GM12878 (cell line): ENCODE measurements at regions not wholly inside any gene's neighbourhood (a gene's known extent, or its start where the extent isn't known, plus 50 kb on each side); places are given as distances from the start of the nearest gene placed in this dataset.
A peak's percentile ranks its signal among the peaks of the same experiment; 100 is the strongest.

ENCODE experiments used
- ATAC-seq: fragments of 200-7000 bp; cut with Tn5 transposase; 3 replicates; pipeline ENCODE4 v1.9.1; 2020; ENCODE audit warnings: mild to moderate bottlenecking, moderate library complexity
- BruUV-seq: library from RNA; stranded (reverse); fragments of 400-500 nt; replicated peaks from 2 replicates; lab custom pipeline; 2021; lab: Mats Ljungman, UMichigan
- CTCF ChIA-PET: fragments of 300-600 bp; sonication (Branson Sonifier 250); formaldehyde crosslinking; extraction: SDS; loops from one replicate; lab custom pipeline; 2021; ENCODE audit warnings: inconsistent platforms; lab: Yijun Ruan, JAX
- POLR2A ChIA-PET: fragments of 350-600 bp; formaldehyde crosslinking; extraction: SDS; loops from one replicate; lab custom pipeline; 2021; ENCODE audit warnings: inconsistent platforms; lab: Charles Lee
- RAD21 ChIA-PET: fragments of 300-600 bp; sonication (Branson Sonifier 250); formaldehyde crosslinking; loops from one replicate; lab custom pipeline; 2023; ENCODE audit warnings: antibody characterized with exemption; ENCODE audit not compliant: unreplicated experiment; lab: Charles Lee
- SMC1A ChIA-PET: fragments of 300-600 bp; sonication (Branson Sonifier 250); formaldehyde crosslinking; loops from one replicate; lab custom pipeline; 2023; ENCODE audit not compliant: unreplicated experiment, uncharacterized antibody; lab: Charles Lee
- DNase-seq: peaks from one replicate; pipeline ENCODE4 v3.0.0-alpha.2; 2011; ENCODE audit warnings: low read depth, low spot score
- FAIRE-seq: peaks from 3 replicates; lab custom pipeline; 2011; peaks lifted over from hg19 to GRCh38; lab: Jason Lieb, UNC
- H2AFZ ChIP-seq: 2 replicates; pipeline ENCODE4 v1.6.0; 2011; ENCODE audit warnings: low read depth, low read length, control low read depth; ENCODE audit not compliant: control insufficient read depth
- H3K27ac ChIP-seq: 2 replicates; pipeline ENCODE4 v1.5.1; 2011; ENCODE audit warnings: control low read depth; ENCODE audit not compliant: control insufficient read depth, insufficient read depth
- H3K27me3 ChIP-seq, 2 experiments: replicated peaks in 1 of 2; 2 replicates each; pipeline versions ENCODE4 v1.6.0 to v1.6.1; 2011; ENCODE audit warnings: low read length in 1 of 2; ENCODE audit not compliant: control insufficient read depth in 2 of 2, insufficient read depth in 2 of 2
- H3K36me3 ChIP-seq, 2 experiments: 2 replicates each; pipeline ENCODE4 v1.5.1; 2011; ENCODE audit warnings: low read length in 1 of 2; ENCODE audit not compliant: control insufficient read depth in 2 of 2, insufficient read depth in 2 of 2
- H3K4me1 ChIP-seq: 2 replicates; pipeline ENCODE4 v1.6.1; 2011; ENCODE audit warnings: mild to moderate bottlenecking, low read length, moderate library complexity, mixed read lengths; ENCODE audit not compliant: control insufficient read depth, insufficient read depth
- H3K4me2 ChIP-seq: 2 replicates; pipeline ENCODE4 v1.6.0; 2011; ENCODE audit warnings: control low read depth; ENCODE audit not compliant: control insufficient read depth, insufficient read depth
- H3K4me3 ChIP-seq: fragments of 200-600 bp; sonication (generic); 2 replicates; pipeline ENCODE4 v1.5.1; 2016
- H3K79me2 ChIP-seq: 2 replicates; pipeline ENCODE4 v1.6.0; 2011; ENCODE audit warnings: low read length; ENCODE audit not compliant: control insufficient read depth, insufficient read depth
- H3K9ac ChIP-seq: 2 replicates; pipeline ENCODE4 v1.8.0; 2011; ENCODE audit warnings: low read length, control low read depth, mixed read lengths; ENCODE audit not compliant: control insufficient read depth, insufficient read depth
- H3K9me3 ChIP-seq: replicated peaks from 3 replicates; pipeline ENCODE4 v1.5.1; 2011; ENCODE audit warnings: mild to moderate bottlenecking, low read length; ENCODE audit not compliant: control insufficient read depth, insufficient read depth
- H4K20me1 ChIP-seq: 2 replicates; pipeline ENCODE4 v1.6.0; 2011; ENCODE audit not compliant: control insufficient read depth, insufficient read depth
- BCL11A ChIP-seq: IDR thresholded peaks from 2 replicates; pipeline ENCODE4 v1.6.1; 2011; ENCODE audit warnings: low read depth, low read length
- ESRRA ChIP-seq: IDR thresholded peaks from 2 replicates; pipeline ENCODE4 v1.6.1; 2012; ENCODE audit warnings: mild to moderate bottlenecking, low read length, improper control_type of control experiment
- ETV6 ChIP-seq, 2 experiments: fragments of 450-650 bp in 1 of 2; IDR thresholded peaks in 1 of 2; conservative IDR thresholded peaks in 1 of 2; 2 replicates each; pipeline ENCODE4 v1.6.1; 2014; ENCODE audit warnings: antibody characterized with exemption in 1 of 2, borderline replicate concordance in 1 of 2, low read depth in 1 of 2, mild to moderate bottlenecking in 1 of 2, moderate library complexity in 1 of 2
- IKZF1 ChIP-seq: fragments of 450-650 bp; conservative IDR thresholded peaks from 2 replicates; pipeline ENCODE4 v1.6.1; 2017; ENCODE audit warnings: antibody characterized with exemption, mild to moderate bottlenecking
- RAD51 ChIP-seq: fragments of 450-650 bp; IDR thresholded peaks from 2 replicates; pipeline ENCODE4 v1.6.1; 2016; ENCODE audit warnings: moderate library complexity, mild to moderate bottlenecking, inconsistent platforms
- WGBS: methylation state at CpG from one replicate; pipeline ENCODE4 v1.1.6; 2016; ENCODE audit warnings: low lambda C conversion rate; ENCODE audit not compliant: insufficient replicate concordance, insufficient coverage; ENCODE audit errors: missing lambda C conversion rate; 5-methylcytosine and 5-hydroxymethylcytosine counted together
- in situ Hi-C: fragments of 300-500 bp; cut with MboI; formaldehyde crosslinking; loops from 9 replicates; pipeline ENCODE4 v1.14.3; 2018; ENCODE audit warnings: mixed read lengths
- intact Hi-C: fragments of 100-400 bp; cut with micrococcal nuclease; formaldehyde crosslinking; loops from one replicate; pipeline ENCODE4 v1.14.2; 2022; ENCODE audit not compliant: unreplicated experiment
- TF ChIP-seq, protein P1 (sequence below): fragments of 450-650 bp; IDR thresholded peaks from 2 replicates; pipeline ENCODE4 v1.6.1; 2017; ENCODE audit warnings: mild to moderate bottlenecking, low read depth, inconsistent platforms; ENCODE audit not compliant: poor library complexity, severe bottlenecking
- TF ChIP-seq, protein P2 (sequence below): fragments of 450-650 bp; formaldehyde crosslinking; IDR thresholded peaks from 2 replicates; pipeline ENCODE4 v1.5.0; 2022; ENCODE audit warnings: mild to moderate bottlenecking, missing genetic modification characterization

DNA sequence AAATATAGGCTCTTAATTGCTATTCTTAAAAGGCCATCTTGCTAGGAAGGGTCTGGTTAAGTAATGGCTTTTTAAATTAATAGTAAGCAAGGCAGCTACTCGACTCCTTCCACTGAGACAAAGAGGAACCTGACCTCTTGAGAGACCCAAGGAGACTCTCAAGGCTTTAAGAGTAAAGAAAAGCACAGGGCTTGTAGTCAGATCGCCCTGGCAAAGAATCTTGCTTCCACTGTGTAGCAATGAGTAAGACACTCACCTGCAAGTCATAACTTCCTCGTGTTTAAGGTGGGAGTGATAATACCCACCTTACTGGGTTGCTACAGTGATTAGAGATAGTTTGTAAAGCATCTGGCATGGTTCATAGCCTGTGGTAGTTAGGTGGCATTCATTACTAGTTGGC is 274.5 kb downstream of the TSN start (continued):
- no peak for TF ChIP-seq ESRRA
- no peak for TF ChIP-seq ETV6 (conservative IDR thresholded peaks at IDR 0.05 in 1 of 2, IDR thresholded peaks at IDR 0.05 in 1 of 2; ENCODE audit: borderline replicate concordance in 1 of 2, low read depth in 1 of 2)
- TF ChIP-seq BCL11A, result no peak
- TF ChIP-seq RAD51, result no peak

DNA sequence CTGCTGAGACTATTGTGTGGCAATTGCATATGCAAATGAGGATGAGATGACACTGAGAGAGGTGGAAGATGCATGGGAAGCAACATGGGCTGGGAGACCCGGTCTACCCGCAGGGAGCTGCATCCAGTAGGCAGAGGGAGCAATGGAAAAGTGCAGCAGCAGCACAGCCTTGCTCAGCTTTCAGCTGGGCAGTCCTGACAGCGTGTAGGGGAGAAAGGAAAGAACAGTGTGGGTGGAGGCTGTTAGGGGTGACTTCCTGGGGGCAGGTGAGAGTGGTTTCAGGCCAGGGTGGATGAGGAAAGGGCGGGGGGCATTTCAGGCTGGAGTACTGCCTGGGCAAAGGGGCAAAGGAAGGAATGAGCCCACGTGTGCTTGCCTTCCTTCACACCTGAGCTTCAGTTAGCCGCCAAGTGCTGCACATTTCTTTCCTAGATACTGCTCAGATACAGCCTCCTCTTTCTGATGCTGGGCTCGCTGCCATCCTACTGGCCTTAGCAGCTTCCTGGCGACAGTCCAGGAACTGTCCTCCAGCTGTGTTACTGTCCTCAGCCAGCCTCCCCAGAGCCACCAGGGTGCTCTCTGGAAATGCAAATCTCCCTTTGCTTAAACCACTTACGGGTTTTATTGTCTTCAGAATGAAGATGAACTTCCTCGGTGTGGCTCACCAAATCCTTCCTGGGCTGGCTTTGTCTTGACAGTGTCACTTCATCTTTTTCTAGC is 276.3 kb downstream of the TSN start:
- Histone ChIP-seq H4K20me1 (no peaks in the 10 kb centered on the region), H3K27ac (no peak overlapping the region), H3K4me2 (no peak overlapping the region), H3K4me1 (no peaks in the 10 kb centered on the region), H3K36me3 (no peaks in the 10 kb centered on the region), H3K9ac (no peak overlapping the region), H2AFZ (no peak overlapping the region), H3K79me2 (no peaks in the 10 kb centered on the region), H3K4me3 (no peak overlapping the region), H3K9me3 (no peaks in the 10 kb centered on the region), H3K27me3 (no peaks in the 10 kb centered on the region)
- CTCF ChIA-PET, result no interaction called here
- intact Hi-C loops, result no loop called here
- in situ Hi-C loops, result no loop called here
- RAD21 ChIA-PET, result no interaction called here
- FAIRE-seq (no peak), ATAC-seq (peak; percentile 47), DNase-seq (peak; percentile 1)
- POLR2A ChIA-PET, result no interaction called here
- no TSS peak for BruUV-seq
- SMC1A ChIA-PET, result interaction anchor here (0.6 kb wide), 1 partner anchor 136 kb away, joined by 3 read pairs; no protein-coding TSS in a partner anchor
- TF ChIP-seq, protein P1, sequence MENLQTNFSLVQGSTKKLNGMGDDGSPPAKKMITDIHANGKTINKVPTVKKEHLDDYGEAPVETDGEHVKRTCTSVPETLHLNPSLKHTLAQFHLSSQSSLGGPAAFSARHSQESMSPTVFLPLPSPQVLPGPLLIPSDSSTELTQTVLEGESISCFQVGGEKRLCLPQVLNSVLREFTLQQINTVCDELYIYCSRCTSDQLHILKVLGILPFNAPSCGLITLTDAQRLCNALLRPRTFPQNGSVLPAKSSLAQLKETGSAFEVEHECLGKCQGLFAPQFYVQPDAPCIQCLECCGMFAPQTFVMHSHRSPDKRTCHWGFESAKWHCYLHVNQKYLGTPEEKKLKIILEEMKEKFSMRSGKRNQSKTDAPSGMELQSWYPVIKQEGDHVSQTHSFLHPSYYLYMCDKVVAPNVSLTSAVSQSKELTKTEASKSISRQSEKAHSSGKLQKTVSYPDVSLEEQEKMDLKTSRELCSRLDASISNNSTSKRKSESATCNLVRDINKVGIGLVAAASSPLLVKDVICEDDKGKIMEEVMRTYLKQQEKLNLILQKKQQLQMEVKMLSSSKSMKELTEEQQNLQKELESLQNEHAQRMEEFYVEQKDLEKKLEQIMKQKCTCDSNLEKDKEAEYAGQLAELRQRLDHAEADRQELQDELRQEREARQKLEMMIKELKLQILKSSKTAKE, result no peak
- 0 out of 2 replicates have a peak, but pooled peaks have one; percentile 12 for TF ChIP-seq IKZF1
- TF ChIP-seq, protein P2, sequence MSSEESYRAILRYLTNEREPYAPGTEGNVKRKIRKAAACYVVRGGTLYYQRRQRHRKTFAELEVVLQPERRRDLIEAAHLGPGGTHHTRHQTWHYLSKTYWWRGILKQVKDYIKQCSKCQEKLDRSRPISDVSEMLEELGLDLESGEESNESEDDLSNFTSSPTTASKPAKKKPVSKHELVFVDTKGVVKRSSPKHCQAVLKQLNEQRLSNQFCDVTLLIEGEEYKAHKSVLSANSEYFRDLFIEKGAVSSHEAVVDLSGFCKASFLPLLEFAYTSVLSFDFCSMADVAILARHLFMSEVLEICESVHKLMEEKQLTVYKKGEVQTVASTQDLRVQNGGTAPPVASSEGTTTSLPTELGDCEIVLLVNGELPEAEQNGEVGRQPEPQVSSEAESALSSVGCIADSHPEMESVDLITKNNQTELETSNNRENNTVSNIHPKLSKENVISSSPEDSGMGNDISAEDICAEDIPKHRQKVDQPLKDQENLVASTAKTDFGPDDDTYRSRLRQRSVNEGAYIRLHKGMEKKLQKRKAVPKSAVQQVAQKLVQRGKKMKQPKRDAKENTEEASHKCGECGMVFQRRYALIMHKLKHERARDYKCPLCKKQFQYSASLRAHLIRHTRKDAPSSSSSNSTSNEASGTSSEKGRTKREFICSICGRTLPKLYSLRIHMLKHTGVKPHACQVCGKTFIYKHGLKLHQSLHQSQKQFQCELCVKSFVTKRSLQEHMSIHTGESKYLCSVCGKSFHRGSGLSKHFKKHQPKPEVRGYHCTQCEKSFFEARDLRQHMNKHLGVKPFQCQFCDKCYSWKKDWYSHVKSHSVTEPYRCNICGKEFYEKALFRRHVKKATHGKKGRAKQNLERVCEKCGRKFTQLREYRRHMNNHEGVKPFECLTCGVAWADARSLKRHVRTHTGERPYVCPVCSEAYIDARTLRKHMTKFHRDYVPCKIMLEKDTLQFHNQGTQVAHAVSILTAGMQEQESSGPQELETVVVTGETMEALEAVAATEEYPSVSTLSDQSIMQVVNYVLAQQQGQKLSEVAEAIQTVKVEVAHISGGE (CRISPR knock-in tag), result no peak
- WGBS, result 12% methylated on average over 9 of the region's 10 CpGs
